Parathyroid adenoma (tissue), 2 donors: ENCODE measurements at regions not wholly inside any gene's neighbourhood (a gene's known extent, or its start where the extent isn't known, plus 50 kb on each side); places are given as distances from the start of the nearest gene placed in this dataset.

ENCODE experiments used
- H2AFZ ChIP-seq: fragments of 300-600 bp; sonication (generic); one replicate; pipeline ENCODE4 v1.7.0; 2017; ENCODE audit warnings: antibody characterized with exemption, mild to moderate bottlenecking
- H3K27ac ChIP-seq: fragments of 300-600 bp; sonication (generic); one replicate; pipeline ENCODE4 v1.7.0; 2017
- H3K27me3 ChIP-seq: fragments of 300-600 bp; sonication (generic); one replicate; pipeline ENCODE4 v1.7.0; 2017; ENCODE audit warnings: low read length; ENCODE audit not compliant: control insufficient read depth, insufficient read depth
- H3K36me3 ChIP-seq: fragments of 300-600 bp; sonication (generic); one replicate; pipeline ENCODE4 v1.7.0; 2017; ENCODE audit warnings: low read length; ENCODE audit not compliant: control insufficient read depth, insufficient read depth
- H3K4me1 ChIP-seq: fragments of 300-600 bp; sonication (generic); one replicate; pipeline ENCODE4 v1.7.0; 2017; ENCODE audit warnings: control low read depth
- H3K4me2 ChIP-seq: fragments of 300-600 bp; sonication (generic); one replicate; pipeline ENCODE4 v1.7.0; 2017; ENCODE audit warnings: low read length
- H3K4me3 ChIP-seq: fragments of 300-600 bp; sonication (generic); one replicate; pipeline ENCODE4 v1.7.0; 2017; ENCODE audit warnings: low read depth, low read length
- H3K79me2 ChIP-seq: fragments of 300-600 bp; sonication (generic); one replicate; pipeline ENCODE4 v1.7.0; 2017; ENCODE audit warnings: control low read depth
- H3K9ac ChIP-seq: fragments of 300-600 bp; sonication (generic); one replicate; pipeline ENCODE4 v1.7.0; 2017; ENCODE audit warnings: mild to moderate bottlenecking
- H3K9me3 ChIP-seq: fragments of 300-600 bp; sonication (generic); one replicate; pipeline ENCODE4 v1.7.0; 2017; ENCODE audit warnings: low read length; ENCODE audit not compliant: control insufficient read depth
- CTCF ChIP-seq: fragments of 300-600 bp; sonication (generic); IDR thresholded peaks from one replicate; pipeline ENCODE4 v1.7.0; 2017; ENCODE audit warnings: antibody characterized with exemption, mild to moderate bottlenecking
- donor health status: primary hyperparathyroidism.

GRCh38 chr21:14693997-14694396 lies 147.9 kb upstream of the SAMSN1 start:
- Histone ChIP-seq H2AFZ (no peak overlapping the region), H3K27ac (no peak overlapping the region), H3K4me1 (no peaks in the 10 kb centered on the region), H3K36me3 (no peaks in the 10 kb centered on the region), H3K79me2 (no peaks in the 10 kb centered on the region), H3K9me3 (no peaks in the 10 kb centered on the region), H3K4me2 (no peak overlapping the region), H3K9ac (no peak overlapping the region), H3K27me3 (no peaks in the 10 kb centered on the region), H3K4me3 (no peak overlapping the region)
- no peak for TF ChIP-seq CTCF

GRCh38 chr21:14691914-14692313 lies 145.8 kb upstream of the SAMSN1 start:
- no peak overlapping the region for H3K27ac ChIP-seq
- H3K36me3 ChIP-seq = no peaks in the 10 kb centered on the region
- no peak overlapping the region for H3K9ac ChIP-seq
- no peak for TF ChIP-seq CTCF
- no peak overlapping the region for H3K4me3 ChIP-seq
- no peaks in the 10 kb centered on the region for H3K79me2 ChIP-seq
- no peaks in the 10 kb centered on the region for H3K27me3 ChIP-seq
- no peaks in the 10 kb centered on the region for H3K4me1 ChIP-seq
- H2AFZ ChIP-seq = no peak overlapping the region
- H3K9me3 ChIP-seq = no peaks in the 10 kb centered on the region
- H3K4me2 ChIP-seq = no peak overlapping the region

- no peak overlapping the region for H3K4me3 ChIP-seq
- no peak overlapping the region for H2AFZ ChIP-seq
- H3K27me3 ChIP-seq = no peaks in the 10 kb centered on the region
- H3K4me1 ChIP-seq = no peaks in the 10 kb centered on the region
- no peak overlapping the region for H3K4me2 ChIP-seq
- no peaks in the 10 kb centered on the region for H3K9me3 ChIP-seq
- H3K27ac ChIP-seq = no peak overlapping the region
- H3K36me3 ChIP-seq = no peaks in the 10 kb centered on the region
- no peak for TF ChIP-seq CTCF
- no peak overlapping the region for H3K9ac ChIP-seq
- H3K79me2 ChIP-seq = no peaks in the 10 kb centered on the region
These were observed 144.8 kb upstream of the SAMSN1 start for GRCh38 chr21:14690886-14691285.

GRCh38 chr21:14688936-14689335 lies 142.8 kb upstream of the SAMSN1 start:
- H3K79me2 ChIP-seq = no peaks in the 10 kb centered on the region

More at GRCh38 chr21:14688936-14689335, 142.8 kb upstream of the SAMSN1 start:
- no peaks in the 10 kb centered on the region for H3K9me3 ChIP-seq
- no peaks in the 10 kb centered on the region for H3K4me1 ChIP-seq
- no peak overlapping the region for H3K4me3 ChIP-seq
- H3K27me3 ChIP-seq = no peaks in the 10 kb centered on the region
- no peak overlapping the region for H3K4me2 ChIP-seq
- no peak for TF ChIP-seq CTCF
- no peaks in the 10 kb centered on the region for H3K36me3 ChIP-seq
- H2AFZ ChIP-seq = no peak overlapping the region
- no peak overlapping the region for H3K27ac ChIP-seq
- H3K9ac ChIP-seq = no peak overlapping the region
